HG03575 (cell line): ENCODE measurements at regions not wholly inside any gene's neighbourhood (a gene's known extent, or its start where the extent isn't known, plus 50 kb on each side); places are given as distances from the start of the nearest gene placed in this dataset.
"Not testable (repeated sequence)": the region's sequence is repeated elsewhere in the genome, so short reads cannot be mapped to it uniquely, and the experiment has no call there.

Source experiments
- ATAC-seq: cut with Tn5 transposase; IDR thresholded peaks from one replicate; pipeline ENCODE4 v1.9.1; 2021; ENCODE audit not compliant: unreplicated experiment, insufficient number of reproducible peaks, low FRiP score; ENCODE audit errors: extremely low read depth

GRCh38 chr11:79507706-79508105 is 66.9 kb upstream of the TENM4 start:
- ATAC-seq: no peak

GRCh38 chr11:79506734-79507344 is 66.0 kb upstream of the TENM4 start:
- no peak for ATAC-seq

GRCh38 chr11:79506124-79506523 is 65.3 kb upstream of the TENM4 start:
- no peak for ATAC-seq

GRCh38 chr11:79503028-79503427 is 62.2 kb upstream of the TENM4 start:
- no peak for ATAC-seq

GRCh38 chr11:79501707-79502106 is 60.9 kb upstream of the TENM4 start:
- ATAC-seq: no peak

- not testable (repeated sequence) for ATAC-seq
These were observed 59.1 kb upstream of the TENM4 start for GRCh38 chr11:79499929-79500328.

- no peak for ATAC-seq
These were observed 57.8 kb upstream of the TENM4 start for GRCh38 chr11:79498667-79499066.

- no peak for ATAC-seq
These were observed 52.8 kb upstream of the TENM4 start for GRCh38 chr11:79493555-79494171.

GRCh38 chr11:79492008-79492407 is 51.2 kb upstream of the TENM4 start:
- ATAC-seq: no peak
